ENCODE measurements at regions not wholly inside any gene's neighbourhood (a gene's known extent, or its start where the extent isn't known, plus 50 kb on each side); places are given as distances from the start of the nearest gene placed in this dataset.

DNA sequence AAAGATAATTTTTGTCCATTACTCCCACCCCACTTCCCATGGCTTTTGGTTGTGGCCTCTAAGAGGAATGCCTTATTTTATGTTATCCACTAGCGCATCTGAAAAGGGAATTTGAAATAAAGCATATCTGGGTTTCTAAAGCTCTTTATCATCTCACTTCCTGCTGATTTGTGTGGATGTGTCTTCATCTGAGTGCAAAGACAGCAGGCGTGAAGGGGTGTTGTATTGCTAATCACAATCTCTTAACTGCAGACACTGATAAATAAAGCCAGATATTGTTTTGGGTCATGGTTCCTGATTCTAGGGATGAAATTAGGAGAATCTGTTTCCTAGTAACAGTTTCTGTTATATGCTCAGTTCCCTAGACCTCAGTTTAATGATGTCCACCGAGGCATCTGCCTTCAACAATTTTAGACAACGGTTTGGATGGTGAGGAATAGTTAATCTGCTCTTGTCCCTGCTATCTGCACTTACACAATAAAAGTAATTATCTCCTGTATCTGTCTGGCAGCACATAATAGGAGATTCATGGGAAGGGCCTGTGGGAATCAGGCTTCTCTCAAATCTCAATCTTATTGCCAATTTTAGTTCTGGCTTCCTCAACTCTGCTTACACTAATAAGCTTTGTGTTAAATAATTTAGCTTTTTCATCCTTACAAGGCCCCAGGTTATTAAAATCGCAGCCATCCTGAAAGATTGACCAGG lies 517.9 kb upstream of the ATXN8OS start:
- TF ChIP-seq, protein P1, sequence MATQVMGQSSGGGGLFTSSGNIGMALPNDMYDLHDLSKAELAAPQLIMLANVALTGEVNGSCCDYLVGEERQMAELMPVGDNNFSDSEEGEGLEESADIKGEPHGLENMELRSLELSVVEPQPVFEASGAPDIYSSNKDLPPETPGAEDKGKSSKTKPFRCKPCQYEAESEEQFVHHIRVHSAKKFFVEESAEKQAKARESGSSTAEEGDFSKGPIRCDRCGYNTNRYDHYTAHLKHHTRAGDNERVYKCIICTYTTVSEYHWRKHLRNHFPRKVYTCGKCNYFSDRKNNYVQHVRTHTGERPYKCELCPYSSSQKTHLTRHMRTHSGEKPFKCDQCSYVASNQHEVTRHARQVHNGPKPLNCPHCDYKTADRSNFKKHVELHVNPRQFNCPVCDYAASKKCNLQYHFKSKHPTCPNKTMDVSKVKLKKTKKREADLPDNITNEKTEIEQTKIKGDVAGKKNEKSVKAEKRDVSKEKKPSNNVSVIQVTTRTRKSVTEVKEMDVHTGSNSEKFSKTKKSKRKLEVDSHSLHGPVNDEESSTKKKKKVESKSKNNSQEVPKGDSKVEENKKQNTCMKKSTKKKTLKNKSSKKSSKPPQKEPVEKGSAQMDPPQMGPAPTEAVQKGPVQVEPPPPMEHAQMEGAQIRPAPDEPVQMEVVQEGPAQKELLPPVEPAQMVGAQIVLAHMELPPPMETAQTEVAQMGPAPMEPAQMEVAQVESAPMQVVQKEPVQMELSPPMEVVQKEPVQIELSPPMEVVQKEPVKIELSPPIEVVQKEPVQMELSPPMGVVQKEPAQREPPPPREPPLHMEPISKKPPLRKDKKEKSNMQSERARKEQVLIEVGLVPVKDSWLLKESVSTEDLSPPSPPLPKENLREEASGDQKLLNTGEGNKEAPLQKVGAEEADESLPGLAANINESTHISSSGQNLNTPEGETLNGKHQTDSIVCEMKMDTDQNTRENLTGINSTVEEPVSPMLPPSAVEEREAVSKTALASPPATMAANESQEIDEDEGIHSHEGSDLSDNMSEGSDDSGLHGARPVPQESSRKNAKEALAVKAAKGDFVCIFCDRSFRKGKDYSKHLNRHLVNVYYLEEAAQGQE (IDR thresholded peaks at IDR 0.05; ENCODE audit: insufficient read depth in 1 of 2, low read depth in 2 of 2, low read length in 1 of 2): no peak
- TF ChIP-seq TCF7L2 (IDR thresholded peaks at IDR 0.05; ENCODE audit: low read depth, low read length) (no peak), SIN3A (IDR thresholded peaks at IDR 0.05; ENCODE audit: borderline replicate concordance, insufficient read depth, low read depth, low read length) (no peak)
